HEK293T (cell line): ENCODE measurements at regions not wholly inside any gene's neighbourhood (a gene's known extent, or its start where the extent isn't known, plus 50 kb on each side); places are given as distances from the start of the nearest gene placed in this dataset.

Experiments used
- ARNT ChIP-seq: fragments of 450-650 bp; IDR thresholded peaks from 2 replicates; pipeline ENCODE4 v1.6.1; 2017; ENCODE audit warnings: mild to moderate bottlenecking
- BHLHE40 ChIP-seq: fragments of 450-650 bp; IDR thresholded peaks from 2 replicates; pipeline ENCODE4 v1.6.1; 2016; ENCODE audit warnings: mild to moderate bottlenecking, moderate library complexity, borderline replicate concordance
- ELF4 ChIP-seq: fragments of 450-650 bp; IDR thresholded peaks from 2 replicates; pipeline ENCODE4 v1.6.1; 2017; ENCODE audit warnings: antibody characterized with exemption
- FOXA1 ChIP-seq: fragments of 450-650 bp; IDR thresholded peaks from 2 replicates; pipeline ENCODE4 v1.6.1; 2016; ENCODE audit warnings: mild to moderate bottlenecking
- FOXK2 ChIP-seq: fragments of 450-650 bp; IDR thresholded peaks from 2 replicates; pipeline ENCODE4 v1.6.1; 2016; ENCODE audit warnings: mild to moderate bottlenecking
- ZNF384 ChIP-seq: fragments of 450-650 bp; IDR thresholded peaks from 2 replicates; pipeline ENCODE4 v1.6.1; 2016

- TF ChIP-seq BHLHE40 (no peak), ELF4 (no peak), ARNT (no peak), FOXA1 (no peak), FOXK2 (no peak), ZNF384 (no peak)
Observed at GRCh38 chr20:39452583-39453340, 490.6 kb downstream of the DHX35 start.
